Activated CD8-positive, alpha-beta memory T cell treated with anti-CD3 and anti-CD28 coated beads, Interleukin-2, amount 50 U/mL, for 1 hour (primary cell): ENCODE measurements at regions not wholly inside any gene's neighbourhood (a gene's known extent, or its start where the extent isn't known, plus 50 kb on each side); places are given as distances from the start of the nearest gene placed in this dataset.
"Not testable (repeated sequence)": the region's sequence is repeated elsewhere in the genome, so short reads cannot be mapped to it uniquely, and the experiment has no call there.

Experiments used
- DNase-seq: peaks from one replicate; pipeline ENCODE4 v3.0.0-alpha.2; 2020; ENCODE audit errors: extremely low read depth

DNA sequence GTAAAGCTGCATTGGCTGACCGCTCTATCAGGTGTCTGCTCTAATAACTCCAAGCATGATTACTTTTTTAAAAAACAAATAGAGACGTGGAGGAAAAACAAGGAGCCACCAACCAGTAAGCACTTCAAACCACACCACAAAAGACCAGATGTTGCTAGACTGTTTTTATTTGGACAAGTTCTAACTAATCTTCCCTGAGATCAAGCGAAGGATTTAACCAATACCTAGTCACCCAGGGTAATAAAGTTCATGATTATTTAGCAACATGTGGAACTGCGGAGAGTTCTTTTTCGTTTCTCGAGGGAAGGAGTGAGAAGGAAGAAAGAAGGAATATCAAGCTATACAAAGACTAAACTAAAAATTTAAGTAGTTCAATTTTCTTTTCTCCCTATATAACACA, 288.1 kb downstream of the DUSP6 start:
- no peak for DNase-seq

DNA sequence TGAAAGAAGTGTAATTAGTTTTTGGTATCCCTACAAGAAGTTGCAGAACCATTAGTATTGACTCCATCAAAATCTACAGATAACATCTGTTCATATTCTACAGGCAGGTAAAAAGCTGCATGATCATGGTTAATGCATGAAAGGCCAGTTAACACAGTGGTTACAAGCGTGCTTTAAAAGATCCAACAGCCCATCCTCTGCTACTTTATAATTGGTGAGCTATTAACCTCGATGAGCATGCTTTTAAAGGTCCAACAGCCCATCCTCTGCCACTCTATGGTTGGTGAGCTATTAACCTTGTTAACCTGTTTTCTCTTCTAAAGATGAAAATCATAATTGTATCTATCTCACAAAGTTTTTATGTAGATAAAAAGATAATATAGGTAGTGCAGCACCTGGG, 289.3 kb downstream of the DUSP6 start:
- no peak for DNase-seq

DNA sequence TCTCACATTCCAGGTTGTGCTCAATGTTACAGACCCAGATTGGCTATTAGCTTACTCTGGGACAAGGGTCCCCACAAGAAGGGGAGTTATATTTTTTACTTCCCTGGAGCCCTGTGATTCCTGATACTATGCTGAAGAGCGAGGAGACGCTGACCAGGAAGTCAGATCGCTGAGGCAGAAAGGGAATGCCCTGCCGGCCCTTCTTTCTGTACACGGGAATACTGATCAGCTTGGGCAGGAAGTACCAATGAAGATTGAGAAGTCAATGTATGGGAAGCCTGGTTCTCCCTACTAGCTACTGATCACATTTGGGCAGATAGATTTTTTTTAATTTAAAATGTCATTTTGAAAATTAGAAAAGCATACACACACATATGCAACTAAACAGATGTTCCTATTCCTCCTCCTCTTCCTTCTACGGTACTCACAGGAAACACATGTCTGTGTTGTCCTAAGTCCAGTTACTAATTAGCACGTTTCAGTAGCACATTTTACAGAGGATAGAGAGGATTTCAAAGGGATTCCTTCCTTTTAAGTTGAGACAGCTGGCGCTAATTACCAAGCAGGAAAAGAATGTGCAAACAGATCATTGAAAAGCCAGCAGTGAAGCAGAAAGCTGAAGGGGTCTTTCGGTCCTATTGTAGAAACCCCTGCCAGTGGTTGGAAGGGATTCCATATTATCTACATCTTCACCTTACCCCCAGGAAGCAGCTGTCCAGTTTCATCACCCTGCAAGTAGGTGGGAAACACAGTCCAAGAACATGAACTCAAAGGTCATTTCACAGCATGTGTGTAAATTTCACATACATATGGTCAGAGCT, 292.4 kb downstream of the DUSP6 start:
- no peak for DNase-seq

DNA sequence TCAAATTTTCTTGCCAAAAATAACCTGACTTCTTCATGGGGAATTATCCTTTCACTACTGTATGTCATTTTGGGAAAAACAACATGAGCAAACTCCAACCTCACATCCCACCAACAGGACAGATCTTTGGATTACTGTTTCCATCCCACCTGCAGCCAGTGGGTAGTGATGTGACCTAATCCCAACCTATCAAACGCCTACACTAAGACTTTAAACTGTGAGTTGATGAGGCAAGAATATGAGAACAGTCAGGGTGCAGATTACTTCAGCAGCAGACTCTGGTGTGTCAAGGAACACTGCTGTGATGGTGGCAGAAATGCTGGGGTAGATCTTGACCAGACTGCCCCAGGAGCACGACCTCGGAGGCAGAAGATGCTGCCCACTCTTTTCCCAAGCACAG, 293.2 kb downstream of the DUSP6 start:
- DNase-seq, result no peak

DNA sequence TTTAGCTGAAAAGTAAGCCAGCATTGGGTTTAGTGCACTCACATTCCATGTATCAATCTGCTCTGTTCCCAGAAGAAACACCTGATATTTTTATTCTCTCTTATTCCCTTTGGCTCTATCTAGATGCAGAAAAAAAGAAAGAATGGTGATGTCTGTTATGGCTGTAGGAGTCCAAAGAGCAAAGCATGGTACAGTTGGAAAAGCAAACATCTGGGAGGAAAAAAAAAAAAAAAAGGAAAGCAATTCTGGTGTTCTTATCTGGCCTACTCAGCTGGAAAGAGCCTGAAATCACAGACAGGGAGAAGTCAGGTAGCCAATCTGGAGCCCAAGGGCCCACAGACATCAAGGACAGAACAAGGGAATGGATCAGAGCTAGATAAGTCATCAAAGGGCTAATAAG, 293.9 kb downstream of the DUSP6 start:
- no peak for DNase-seq

DNA sequence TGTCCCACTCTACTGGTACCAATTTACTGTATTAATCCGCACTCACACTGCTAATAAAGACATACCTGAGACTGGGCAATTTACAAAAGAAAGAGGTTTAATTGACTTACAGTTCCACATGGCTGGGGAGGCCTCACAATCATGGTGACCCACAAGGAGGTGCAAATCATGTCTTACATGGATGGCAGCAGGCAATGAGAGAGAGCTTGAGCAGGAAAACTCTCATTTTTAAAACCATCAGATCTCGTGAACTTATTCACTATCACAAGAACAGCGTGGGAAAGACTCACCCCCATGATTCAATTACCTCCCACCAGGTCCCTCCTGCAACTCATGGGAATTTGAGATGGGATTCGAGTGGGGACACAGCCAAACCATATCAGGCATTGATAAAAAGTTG, 298.5 kb downstream of the DUSP6 start:
- not testable (repeated sequence) for DNase-seq

DNA sequence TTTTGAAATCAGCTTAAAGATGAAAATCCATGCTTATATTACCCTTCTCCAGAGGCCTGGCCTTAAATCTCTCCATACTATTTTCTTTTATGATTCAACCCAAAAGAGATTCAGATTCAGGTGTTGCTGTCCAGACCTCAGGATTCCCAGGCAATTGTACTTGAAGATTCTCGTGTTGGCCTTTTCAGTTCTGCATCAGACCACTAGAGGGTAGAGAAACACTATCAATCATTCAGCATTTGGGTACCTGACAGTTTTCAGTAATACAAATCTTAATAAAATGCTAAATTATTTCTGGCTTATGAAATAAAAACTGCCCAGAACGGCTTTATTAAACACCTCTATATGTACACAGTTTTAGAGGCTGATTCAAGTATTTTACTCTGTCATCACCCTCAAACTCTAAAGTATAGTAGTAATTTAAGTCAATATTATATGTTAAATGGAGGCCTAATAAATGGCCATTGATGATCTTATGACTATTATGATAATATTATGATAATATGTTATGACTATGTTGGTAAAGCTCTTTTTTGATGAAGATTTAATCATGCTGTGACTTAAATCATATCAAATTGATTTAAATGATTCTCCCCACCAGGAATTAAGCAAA, 301.1 kb downstream of the DUSP6 start:
- peak; percentile 7 for DNase-seq

DNA sequence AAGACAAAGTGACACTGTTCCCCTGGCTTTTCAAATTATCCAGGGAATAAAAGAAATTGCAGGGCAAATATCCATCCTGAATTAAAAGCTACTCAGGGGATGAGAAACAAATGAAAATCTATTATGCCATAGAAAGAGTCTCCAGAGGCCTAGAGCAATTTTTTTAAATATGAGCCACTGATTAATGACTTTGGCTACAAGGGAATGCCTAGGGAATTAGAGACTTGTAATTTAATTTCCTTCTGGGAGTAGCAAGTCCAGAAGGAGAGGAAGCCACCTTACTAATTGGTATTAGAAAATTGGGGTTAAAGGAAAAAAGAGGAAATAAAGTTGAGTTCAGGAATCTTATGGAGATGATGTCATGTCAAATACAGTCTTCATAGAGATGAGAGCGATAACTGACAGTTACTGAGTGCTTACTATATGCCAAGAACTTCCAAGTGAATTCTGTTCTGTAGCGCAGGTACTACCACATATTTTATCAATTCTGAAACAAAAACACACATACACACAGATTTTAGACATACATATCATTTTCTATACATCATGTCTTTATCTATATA, 304.4 kb downstream of the DUSP6 start:
- no peak for DNase-seq

DNA sequence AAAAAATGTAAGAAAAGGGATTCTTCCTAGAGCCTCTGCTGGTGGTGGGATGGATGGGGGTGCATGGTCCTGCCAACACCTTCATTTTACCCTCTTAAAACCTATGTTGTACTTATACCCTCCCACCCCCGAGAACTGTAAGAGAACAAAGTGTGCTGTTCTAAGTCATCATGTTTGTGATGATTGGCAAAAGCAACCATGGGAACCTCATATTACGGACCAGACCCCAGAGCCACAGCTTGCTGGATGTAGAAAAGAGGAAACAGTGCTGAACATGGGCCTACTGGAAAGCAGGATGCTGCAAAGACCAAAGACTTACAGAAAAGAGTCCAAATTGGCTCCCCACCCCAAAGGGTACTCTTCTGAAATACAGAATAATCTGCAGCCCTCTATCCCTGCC, 311.2 kb downstream of the DUSP6 start:
- no peak for DNase-seq

DNA sequence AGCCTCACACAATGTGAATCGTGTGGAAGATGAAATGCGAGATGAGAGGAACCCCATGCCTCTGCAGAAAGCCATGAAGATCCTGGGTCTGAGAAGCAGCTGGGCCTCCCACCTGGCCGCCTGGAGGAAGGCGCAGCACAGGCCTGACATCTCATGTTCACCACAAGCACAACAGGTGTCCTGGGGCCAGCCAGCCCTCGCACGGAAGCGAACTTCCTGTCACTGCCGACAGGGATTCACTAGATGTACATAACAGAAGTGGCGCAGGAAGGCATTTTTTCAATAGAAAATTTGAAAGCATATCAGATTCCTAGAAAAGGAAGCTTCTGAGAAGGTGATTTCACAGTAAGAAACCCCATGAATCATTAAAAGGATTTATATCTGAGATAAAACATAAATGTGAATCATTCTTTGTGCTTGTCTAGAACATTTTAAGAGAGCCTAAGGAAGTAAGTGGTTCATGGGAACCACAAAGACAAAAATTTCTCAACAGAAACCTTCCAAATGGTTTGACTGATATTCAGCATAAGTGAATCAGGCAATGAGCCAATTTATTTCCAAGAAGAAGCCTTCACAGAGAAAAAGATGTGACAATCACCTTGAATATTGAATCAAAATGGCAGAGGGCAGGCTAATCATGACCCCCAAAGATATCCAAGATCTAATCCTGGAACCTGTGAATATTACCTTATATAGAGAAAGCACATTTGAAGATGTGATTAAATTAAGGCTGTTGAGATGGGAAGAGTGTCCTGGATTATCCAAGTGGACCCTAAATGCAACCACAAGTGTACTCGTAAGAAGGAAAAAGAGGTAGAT, 311.9 kb downstream of the DUSP6 start:
- peak; percentile 25 for DNase-seq

DNA sequence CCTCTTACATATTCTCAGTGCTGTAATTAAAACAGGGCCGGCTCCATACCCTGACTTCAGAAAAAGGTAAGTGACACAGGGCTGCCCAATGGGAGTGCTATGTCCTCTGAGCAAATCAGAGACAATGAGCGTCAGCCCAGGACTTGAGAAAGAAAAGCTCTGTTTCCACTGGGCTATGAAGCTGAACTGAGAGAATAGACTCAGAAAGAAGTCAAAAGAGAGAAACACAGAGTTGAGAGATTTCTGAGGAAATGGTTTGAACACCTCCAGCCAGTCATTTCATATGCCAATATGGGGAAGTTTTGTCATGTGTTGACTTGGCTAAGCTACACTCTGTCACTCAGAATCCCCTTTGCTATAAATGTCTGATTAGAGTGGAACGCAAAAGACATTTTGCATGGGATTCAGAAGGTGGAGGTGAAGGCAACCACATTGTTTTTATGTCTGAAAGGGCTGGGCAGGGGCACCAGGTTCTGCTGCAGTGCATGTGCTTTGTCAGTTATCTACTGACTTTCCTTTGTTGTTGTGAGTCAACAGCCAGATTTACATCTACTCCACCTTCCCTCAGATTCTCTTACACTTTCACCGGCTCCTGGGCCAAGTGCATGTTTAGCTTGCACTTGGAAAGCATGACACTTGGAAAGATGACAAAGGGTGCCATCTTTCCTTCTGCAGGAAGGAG, 313.3 kb downstream of the DUSP6 start:
- no peak for DNase-seq

DNA sequence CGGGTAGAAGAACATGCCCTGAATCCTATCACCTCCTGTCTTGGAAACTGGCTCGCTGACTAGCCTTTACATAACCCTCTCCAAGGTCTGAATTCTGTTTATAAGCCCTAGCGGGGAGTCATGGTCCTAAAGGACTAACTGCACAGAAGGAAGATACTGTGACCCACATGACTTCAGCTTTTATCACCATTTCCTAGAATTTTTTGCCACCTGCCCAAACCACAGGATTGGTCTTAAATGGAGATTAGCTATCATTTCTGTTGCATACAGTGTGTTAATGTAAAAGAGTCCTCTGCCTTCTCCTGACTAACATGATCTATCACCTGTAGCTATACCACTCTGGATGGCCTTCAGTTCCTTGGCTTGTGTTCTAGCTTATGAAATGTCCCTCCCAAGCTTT, 319.2 kb downstream of the DUSP6 start:
- DNase-seq, result no peak

DNA sequence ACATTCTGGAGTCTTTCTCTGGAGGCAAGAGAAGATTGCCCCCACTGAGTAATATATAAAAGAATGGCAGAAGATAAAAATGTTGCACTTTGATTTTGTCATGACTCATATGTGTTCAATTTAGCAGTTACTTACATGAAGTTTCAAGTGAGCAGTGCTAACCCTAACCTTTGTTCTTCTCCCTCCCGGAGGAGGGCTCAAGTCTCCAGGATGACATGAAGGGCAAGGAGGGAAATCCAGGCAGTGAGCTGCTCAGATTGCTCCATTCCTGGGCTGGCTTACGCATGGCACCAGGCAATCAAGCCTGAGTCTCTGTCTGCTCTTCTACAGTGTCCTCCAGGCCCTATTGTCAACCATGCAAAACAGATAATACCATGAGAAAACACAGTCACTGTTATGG, 322.3 kb downstream of the DUSP6 start:
- DNase-seq, result no peak

DNA sequence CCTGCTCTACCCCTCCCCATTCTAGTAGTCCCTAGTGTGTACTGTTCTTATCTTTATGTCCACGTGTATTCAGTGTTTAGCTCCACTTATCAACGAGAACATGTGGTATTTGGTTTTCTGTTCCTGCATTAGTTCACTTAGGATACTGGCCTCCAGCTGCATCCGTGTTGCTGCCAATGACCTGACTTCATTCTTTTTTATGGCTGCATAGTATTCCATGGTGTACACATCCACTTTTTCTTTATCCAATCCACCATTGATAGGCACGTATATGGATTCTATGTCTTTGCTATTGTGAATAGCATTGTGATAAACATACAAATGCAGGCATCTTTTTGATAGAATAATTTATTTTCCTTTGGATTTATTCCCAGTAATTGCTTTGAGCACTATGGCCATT, 327.7 kb downstream of the DUSP6 start:
- DNase-seq, result no peak

DNA sequence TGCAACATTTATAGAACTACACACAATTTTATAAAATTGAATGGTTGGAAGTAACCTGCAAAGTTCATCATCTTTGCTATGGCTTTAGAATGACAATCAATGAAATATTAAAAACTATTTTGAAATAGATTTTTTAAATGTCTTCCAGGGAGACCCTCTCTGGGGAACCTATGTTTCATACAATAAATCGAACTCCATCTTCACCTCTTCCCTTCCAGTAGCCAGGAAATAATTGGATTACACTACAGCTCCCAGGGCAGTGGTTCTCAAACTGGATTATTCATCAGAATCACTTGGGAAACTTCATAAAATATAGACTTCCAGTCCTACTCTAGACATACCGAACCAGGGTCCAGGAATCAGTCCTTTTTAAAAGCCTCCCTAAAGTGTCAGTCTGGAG, 328.4 kb downstream of the DUSP6 start:
- DNase-seq, result no peak

DNA sequence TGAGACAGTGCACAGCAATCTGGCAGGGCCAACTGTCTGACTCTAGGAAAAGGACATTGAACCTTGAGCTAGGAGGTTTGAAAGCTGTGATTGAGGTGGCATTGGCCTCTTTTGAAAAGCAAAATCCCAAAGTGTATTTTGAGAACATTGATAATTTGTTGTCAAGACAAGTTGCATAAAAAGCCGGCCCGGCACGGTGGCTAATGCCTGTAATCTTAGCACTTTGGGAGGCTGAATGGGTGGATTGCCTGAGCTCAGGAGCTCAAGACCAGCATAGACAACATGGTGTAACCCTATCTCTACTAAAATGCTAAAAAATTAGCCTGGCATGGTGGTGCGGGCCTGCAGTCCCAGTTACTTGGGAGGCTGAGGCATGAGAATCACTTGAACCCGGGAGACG, 331.6 kb downstream of the DUSP6 start:
- no peak for DNase-seq

DNA sequence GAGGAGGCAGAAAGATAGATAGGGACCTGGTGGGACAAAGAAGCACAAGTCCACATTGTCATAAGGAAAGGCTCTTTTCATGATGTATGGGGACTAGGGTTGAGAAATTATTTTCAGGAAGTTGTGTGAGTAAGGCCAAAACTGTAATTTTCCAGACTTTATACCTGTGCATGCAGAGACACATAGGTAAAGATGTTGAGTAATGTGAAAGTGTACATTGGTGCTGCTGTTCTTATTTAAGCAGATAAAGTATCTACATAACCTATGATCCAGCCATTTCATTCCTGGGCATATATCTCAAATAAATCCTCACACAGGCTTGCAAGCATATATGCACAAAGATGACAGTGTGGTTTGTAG, 332.2 kb downstream of the DUSP6 start:
- no peak for DNase-seq

DNA sequence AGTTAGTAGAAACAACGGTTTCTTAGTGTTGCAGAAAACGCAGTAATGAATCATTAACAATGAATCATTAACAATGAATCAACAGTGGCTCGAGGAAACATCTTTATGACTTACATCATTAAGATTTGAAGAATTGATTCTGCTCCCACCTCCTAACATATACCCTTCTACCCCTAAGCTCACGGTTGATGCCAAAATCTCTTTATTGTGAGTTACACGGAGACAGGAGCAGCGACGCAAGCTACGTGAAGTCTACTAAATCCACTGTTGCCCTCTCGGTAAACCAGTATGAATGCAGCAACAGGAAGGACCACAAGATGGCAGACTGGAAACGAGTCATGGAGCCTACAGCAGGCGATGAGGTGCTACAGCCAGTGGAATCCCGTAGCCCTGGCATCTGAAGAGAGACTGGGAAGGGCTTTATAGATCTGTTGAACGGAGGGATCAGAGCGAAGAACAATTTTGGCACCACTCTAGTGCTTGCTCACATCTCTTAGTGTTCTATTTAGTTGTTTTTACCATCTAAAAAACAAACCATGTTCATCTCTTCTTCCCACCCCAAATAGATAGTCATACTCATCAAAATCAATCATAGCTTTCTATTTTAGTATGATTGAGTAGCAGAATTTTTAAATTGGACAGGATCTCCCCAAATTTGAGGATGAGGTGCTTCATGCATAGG, 332.7 kb downstream of the DUSP6 start:
- DNase-seq, result peak; percentile 35

DNA sequence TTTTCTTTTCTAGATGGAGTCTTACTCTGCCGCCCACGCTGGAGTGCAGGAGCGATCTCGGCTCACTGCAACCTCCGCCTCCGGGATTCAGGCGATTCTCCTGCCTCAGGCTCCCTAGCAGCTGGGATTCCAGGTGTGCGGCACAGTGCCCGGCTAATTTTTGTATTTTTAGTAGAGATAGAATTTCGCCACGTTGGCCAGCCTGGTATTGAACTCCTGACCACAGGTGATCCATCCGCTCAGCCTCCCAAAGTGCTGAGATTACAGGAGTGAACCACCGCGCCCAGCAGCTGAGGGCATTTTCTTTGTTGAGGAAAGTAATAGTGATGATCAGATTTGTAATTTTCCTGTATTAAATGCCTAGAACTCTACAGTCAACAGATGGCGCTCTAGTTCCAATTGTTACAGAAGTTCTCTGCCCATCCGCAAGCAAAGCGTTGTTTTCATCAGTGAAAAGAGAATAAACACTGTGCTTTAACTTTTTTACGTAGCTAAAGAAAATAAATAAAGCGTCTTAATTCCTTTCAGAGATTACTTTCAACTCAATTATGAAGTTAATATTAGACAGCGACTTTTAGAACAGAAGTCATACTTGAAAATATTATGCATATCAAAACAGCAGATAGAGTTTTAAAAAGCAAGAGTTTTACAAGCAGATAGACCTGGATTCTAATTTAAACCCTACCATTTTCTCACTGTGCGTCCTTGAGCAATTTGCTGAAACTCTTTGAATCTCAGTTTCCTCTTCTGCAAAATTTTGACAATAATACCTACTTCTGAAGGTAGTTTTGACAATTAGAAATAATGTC, 335.1 kb downstream of the DUSP6 start:
- peak; percentile 10 for DNase-seq

DNA sequence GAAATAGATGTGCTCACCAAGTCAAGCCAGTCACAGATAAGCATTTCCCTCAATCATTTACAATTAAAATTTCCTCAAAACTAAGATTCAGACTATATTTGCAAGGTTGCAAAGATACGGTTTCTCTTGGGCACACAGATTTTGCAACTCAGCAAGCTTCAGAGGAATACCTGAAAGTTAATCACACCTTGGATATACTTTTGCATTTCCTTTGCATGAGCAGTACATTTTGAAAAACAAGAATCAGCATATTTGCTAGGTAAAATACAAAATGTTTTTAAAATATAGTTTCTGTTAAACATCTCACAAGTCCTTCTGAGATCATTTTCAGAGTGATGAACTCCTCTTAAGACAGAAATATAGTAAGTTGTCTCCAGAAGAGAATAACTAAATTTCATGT, 336.9 kb downstream of the DUSP6 start:
- DNase-seq, result no peak

DNA sequence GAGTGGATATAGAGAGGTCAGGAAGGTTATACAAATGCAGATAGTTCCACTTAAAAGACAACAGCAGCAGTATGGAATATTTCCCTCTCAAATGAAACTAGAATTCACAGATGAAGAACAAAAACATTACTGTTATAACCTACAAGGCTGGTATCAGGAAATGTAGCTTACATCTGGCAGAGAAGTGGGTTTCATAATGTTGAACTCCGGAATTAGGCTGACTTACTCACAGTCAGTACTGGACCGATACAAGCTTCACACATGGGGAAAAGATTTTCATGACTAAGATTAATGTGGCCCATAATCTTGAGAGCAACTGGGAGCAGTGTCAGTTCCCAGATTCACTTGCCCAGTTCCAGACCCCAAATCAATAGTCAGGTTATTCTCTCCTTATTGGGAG, 353.9 kb downstream of the DUSP6 start:
- no peak for DNase-seq
